ENCODE measurements at regions not wholly inside any gene's neighbourhood (a gene's known extent, or its start where the extent isn't known, plus 50 kb on each side); places are given as distances from the start of the nearest gene placed in this dataset.

DNA sequence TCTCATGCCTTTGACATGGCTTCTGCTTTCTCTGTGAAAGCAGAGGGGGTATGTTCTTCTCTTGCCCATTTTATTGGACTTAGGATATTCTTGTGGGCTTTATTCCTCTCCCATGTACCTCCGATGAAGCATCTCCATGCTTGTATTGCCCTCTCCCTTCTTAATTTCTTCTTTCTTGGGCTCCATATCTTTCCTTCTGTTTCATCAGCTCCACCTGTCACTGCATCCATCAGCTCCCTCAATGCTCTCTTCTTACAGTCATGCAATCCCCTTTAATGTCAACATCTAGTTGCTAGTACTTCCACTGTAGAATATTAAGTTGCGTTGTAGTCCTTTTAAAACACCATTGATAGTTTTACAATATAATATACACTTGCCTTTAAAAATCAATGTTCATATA, 257.6 kb downstream of the GPAT3 start:
- no peak for DNase-seq (ENCODE audit: insufficient read length, low spot score)
- TF ChIP-seq, protein P1, sequence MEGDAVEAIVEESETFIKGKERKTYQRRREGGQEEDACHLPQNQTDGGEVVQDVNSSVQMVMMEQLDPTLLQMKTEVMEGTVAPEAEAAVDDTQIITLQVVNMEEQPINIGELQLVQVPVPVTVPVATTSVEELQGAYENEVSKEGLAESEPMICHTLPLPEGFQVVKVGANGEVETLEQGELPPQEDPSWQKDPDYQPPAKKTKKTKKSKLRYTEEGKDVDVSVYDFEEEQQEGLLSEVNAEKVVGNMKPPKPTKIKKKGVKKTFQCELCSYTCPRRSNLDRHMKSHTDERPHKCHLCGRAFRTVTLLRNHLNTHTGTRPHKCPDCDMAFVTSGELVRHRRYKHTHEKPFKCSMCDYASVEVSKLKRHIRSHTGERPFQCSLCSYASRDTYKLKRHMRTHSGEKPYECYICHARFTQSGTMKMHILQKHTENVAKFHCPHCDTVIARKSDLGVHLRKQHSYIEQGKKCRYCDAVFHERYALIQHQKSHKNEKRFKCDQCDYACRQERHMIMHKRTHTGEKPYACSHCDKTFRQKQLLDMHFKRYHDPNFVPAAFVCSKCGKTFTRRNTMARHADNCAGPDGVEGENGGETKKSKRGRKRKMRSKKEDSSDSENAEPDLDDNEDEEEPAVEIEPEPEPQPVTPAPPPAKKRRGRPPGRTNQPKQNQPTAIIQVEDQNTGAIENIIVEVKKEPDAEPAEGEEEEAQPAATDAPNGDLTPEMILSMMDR (IDR thresholded peaks at IDR 0.05; ENCODE audit: insufficient read depth, missing control alignments) = no peak
- FAIRE-seq = no peak

DNA sequence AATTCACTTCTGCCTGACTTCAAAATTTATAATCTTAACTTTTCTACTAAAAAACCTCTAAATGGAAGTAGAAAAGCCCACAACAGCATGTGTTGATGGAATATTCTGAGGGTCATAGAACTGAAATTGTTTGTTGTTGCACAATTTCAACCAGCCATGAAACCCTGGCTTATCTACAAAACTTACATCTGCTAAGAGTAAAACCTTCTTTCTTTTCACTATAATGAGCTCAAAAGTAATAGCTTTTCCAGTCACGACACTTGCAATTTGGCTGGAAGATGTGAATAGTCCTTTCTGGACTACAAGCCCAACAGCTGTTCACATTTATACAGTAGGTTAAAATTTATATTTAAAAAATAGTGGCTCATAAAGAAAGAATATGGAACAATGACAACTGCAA, 250.0 kb downstream of the GPAT3 start:
- TF ChIP-seq, protein P1 (IDR thresholded peaks at IDR 0.05; ENCODE audit: insufficient read depth, missing control alignments) = no peak
- DNase-seq (ENCODE audit: insufficient read length, low spot score) (no peak), FAIRE-seq (no peak)

- DNase-seq (ENCODE audit: insufficient read length, low spot score) = no peak
- no peak for FAIRE-seq
- TF ChIP-seq, protein P1 (IDR thresholded peaks at IDR 0.05; ENCODE audit: insufficient read depth, missing control alignments) = no peak
Observed at GRCh38 chr4:83783215-83783614, 247.3 kb downstream of the GPAT3 start.

- no peak for DNase-seq (ENCODE audit: insufficient read length, low spot score)
- no peak for FAIRE-seq
Observed at GRCh38 chr4:83782591-83782990, 246.7 kb downstream of the GPAT3 start.

DNA sequence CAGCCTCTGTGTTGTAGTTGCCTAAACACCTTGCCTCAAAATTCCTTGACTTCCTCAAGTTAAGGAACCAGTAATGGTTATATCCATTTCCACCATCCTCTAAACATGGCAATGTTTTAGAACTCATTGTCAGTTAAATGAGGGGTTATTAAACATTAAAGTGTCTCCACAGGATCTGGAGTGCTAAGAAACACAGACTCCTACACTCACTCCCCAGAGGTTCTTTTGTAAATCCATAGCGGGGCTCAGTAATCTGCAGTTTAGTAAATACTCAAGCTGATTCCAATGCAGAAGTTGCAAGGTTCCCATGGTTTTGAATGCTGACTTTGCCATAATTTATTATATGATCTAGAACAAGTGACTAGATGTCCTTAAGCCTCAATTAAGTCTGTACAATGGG, 245.5 kb downstream of the GPAT3 start:
- no peak for DNase-seq (ENCODE audit: insufficient read length, low spot score)
- no peak for FAIRE-seq
- TF ChIP-seq, protein P1 (IDR thresholded peaks at IDR 0.05; ENCODE audit: insufficient read depth, missing control alignments) = no peak

More at GRCh38 chr4:83782591-83782990, 246.7 kb downstream of the GPAT3 start:
- TF ChIP-seq, protein P1 (IDR thresholded peaks at IDR 0.05; ENCODE audit: insufficient read depth, missing control alignments) = no peak

DNA sequence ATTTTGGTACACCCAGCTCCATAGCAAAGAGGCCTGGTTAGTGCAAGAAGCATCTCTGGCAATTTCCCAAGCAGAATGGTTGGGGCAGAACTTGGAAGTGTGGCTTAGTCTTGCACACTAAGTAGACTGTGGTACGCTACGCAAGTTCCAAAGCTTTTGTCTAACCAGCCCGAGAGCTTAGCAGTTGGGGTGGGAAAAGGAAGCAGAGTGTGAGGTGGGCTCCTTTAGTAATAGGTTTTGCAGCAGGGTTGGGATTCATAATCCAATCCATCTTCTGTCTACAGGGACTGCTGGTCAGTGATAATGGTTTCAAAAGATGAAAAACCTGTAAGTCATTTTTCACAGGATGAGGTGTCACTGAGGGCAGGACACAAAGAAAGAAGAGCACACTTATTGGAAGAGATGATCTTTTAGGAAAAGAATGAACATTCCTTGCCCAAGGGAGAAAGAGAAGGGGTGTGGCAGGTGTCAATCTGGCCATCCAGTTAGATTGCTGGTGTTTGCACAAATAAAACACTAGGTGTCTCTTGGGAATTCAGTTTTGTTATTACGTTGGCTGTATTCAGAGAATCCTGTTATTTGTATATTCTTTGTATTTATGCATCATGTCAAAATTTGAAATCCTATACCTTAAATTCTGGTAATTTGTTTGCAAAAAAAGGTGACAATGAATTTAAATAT, 244.3 kb downstream of the GPAT3 start:
- TF ChIP-seq, protein P1 (IDR thresholded peaks at IDR 0.05; ENCODE audit: insufficient read depth, missing control alignments) = no peak
- no peak for FAIRE-seq
- DNase-seq (ENCODE audit: insufficient read length, low spot score) = no peak
